ENCODE measurements at regions not wholly inside any gene's neighbourhood (a gene's known extent, or its start where the extent isn't known, plus 50 kb on each side); places are given as distances from the start of the nearest gene placed in this dataset.

GRCh38 chr3:170768334-170768801, 101.6 kb downstream of the RPL22L1 start:
- Histone ChIP-seq H2AFZ (ENCODE audit: low read length) (peak overlapping the region; percentile 85), H3K36me3 (ENCODE audit: insufficient read depth, low read length) (no peaks in the 10 kb centered on the region), H4K20me1 (ENCODE audit: insufficient read depth, low read length) (no peaks in the 10 kb centered on the region), H3K79me2 (ENCODE audit: insufficient read depth, low read length) (no peaks in the 10 kb centered on the region), H3K4me2 (ENCODE audit: insufficient read depth, low read length) (peak overlapping the region; percentile 32), H3K4me1 (ENCODE audit: insufficient read depth, low read length) (peaks cover 27% of the 10 kb centered on the region), H3K9me3 (ENCODE audit: low read depth, low read length) (no peaks in the 10 kb centered on the region), H3K27me3 (ENCODE audit: insufficient read depth, low read length) (no peaks in the 10 kb centered on the region), H3K4me3 (ENCODE audit: insufficient read depth, low read length) (no peak overlapping the region), H3K27ac (ENCODE audit: low read depth, low read length) (no peak overlapping the region)
- no peak for TF ChIP-seq CTCF (IDR thresholded peaks at IDR 0.05; ENCODE audit: extremely low read depth, low read depth, low read length)
- peak; percentile 70 for DNase-seq (ENCODE audit: insufficient read length, low spot score, missing footprints)

- no peak overlapping the region for H3K4me3 ChIP-seq (ENCODE audit: insufficient read depth, low read length)
- H3K27me3 ChIP-seq (ENCODE audit: insufficient read depth, low read length), result no peaks in the 10 kb centered on the region
- no peaks in the 10 kb centered on the region for H3K9me3 ChIP-seq (ENCODE audit: low read depth, low read length)
- no peak for TF ChIP-seq CTCF (IDR thresholded peaks at IDR 0.05; ENCODE audit: extremely low read depth, low read depth, low read length)
- H3K4me2 ChIP-seq (ENCODE audit: insufficient read depth, low read length), result no peak overlapping the region
- peak overlapping the region; percentile 44 for H2AFZ ChIP-seq (ENCODE audit: low read length)
- H3K4me1 ChIP-seq (ENCODE audit: insufficient read depth, low read length), result peaks cover 25% of the 10 kb centered on the region
- DNase-seq (ENCODE audit: insufficient read length, low spot score, missing footprints), result no peak
- no peak overlapping the region for H3K27ac ChIP-seq (ENCODE audit: low read depth, low read length)
- no peaks in the 10 kb centered on the region for H3K36me3 ChIP-seq (ENCODE audit: insufficient read depth, low read length)
- H3K79me2 ChIP-seq (ENCODE audit: insufficient read depth, low read length), result no peaks in the 10 kb centered on the region
- H4K20me1 ChIP-seq (ENCODE audit: insufficient read depth, low read length), result no peaks in the 10 kb centered on the region
These were observed 102.4 kb downstream of the RPL22L1 start for GRCh38 chr3:170767576-170767941.

GRCh38 chr3:170766823-170767575, 103.0 kb downstream of the RPL22L1 start:
- Histone ChIP-seq H3K4me3 (ENCODE audit: insufficient read depth, low read length) (no peak overlapping the region), H3K36me3 (ENCODE audit: insufficient read depth, low read length) (no peaks in the 10 kb centered on the region), H3K79me2 (ENCODE audit: insufficient read depth, low read length) (no peaks in the 10 kb centered on the region), H3K9me3 (ENCODE audit: low read depth, low read length) (no peaks in the 10 kb centered on the region), H3K27ac (ENCODE audit: low read depth, low read length) (no peak overlapping the region), H3K4me2 (ENCODE audit: insufficient read depth, low read length) (no peak overlapping the region), H3K27me3 (ENCODE audit: insufficient read depth, low read length) (no peaks in the 10 kb centered on the region), H4K20me1 (ENCODE audit: insufficient read depth, low read length) (no peaks in the 10 kb centered on the region), H3K4me1 (ENCODE audit: insufficient read depth, low read length) (peaks cover 19% of the 10 kb centered on the region), H2AFZ (ENCODE audit: low read length) (peak overlapping the region; percentile 44)
- TF ChIP-seq CTCF (IDR thresholded peaks at IDR 0.05; ENCODE audit: extremely low read depth, low read depth, low read length), result no peak
- no peak for DNase-seq (ENCODE audit: insufficient read length, low spot score, missing footprints)

GRCh38 chr3:170766253-170766652, 103.7 kb downstream of the RPL22L1 start:
- no peak for DNase-seq (ENCODE audit: insufficient read length, low spot score, missing footprints)
- no peak overlapping the region for H3K27ac ChIP-seq (ENCODE audit: low read depth, low read length)
- no peaks in the 10 kb centered on the region for H3K36me3 ChIP-seq (ENCODE audit: insufficient read depth, low read length)
- no peak overlapping the region for H3K4me3 ChIP-seq (ENCODE audit: insufficient read depth, low read length)
- no peaks in the 10 kb centered on the region for H3K9me3 ChIP-seq (ENCODE audit: low read depth, low read length)
- no peaks in the 10 kb centered on the region for H3K79me2 ChIP-seq (ENCODE audit: insufficient read depth, low read length)
- no peaks in the 10 kb centered on the region for H3K27me3 ChIP-seq (ENCODE audit: insufficient read depth, low read length)
- no peak for TF ChIP-seq CTCF (IDR thresholded peaks at IDR 0.05; ENCODE audit: extremely low read depth, low read depth, low read length)
- peaks cover 13% of the 10 kb centered on the region for H3K4me1 ChIP-seq (ENCODE audit: insufficient read depth, low read length)
- H3K4me2 ChIP-seq (ENCODE audit: insufficient read depth, low read length), result no peak overlapping the region
- H2AFZ ChIP-seq (ENCODE audit: low read length), result no peak overlapping the region
- H4K20me1 ChIP-seq (ENCODE audit: insufficient read depth, low read length), result no peaks in the 10 kb centered on the region

All from osteoblast (primary cell).